PC-9 (cell line): ENCODE measurements at regions not wholly inside any gene's neighbourhood (a gene's known extent, or its start where the extent isn't known, plus 50 kb on each side); places are given as distances from the start of the nearest gene placed in this dataset.
A peak's percentile ranks its signal among the peaks of the same experiment; 100 is the strongest.

ENCODE experiments used
- BruUV-seq: library from RNA; stranded (reverse); fragments of 400-500 nt; replicated peaks from 2 replicates; lab custom pipeline; 2021; lab: Mats Ljungman, UMichigan
- CTCF ChIA-PET: fragments of 300-600 bp; sonication (Branson Sonifier 250); formaldehyde crosslinking; loops from one replicate; lab custom pipeline; 2022; ENCODE audit warnings: antibody characterized with exemption; lab: Charles Lee
- POLR2A ChIA-PET: fragments of 300-600 bp; sonication (Branson Sonifier 250); formaldehyde crosslinking; loops from one replicate; lab custom pipeline; 2022; ENCODE audit warnings: antibody characterized with exemption; ENCODE audit not compliant: unreplicated experiment; lab: Charles Lee
- DNase-seq, 2 experiments: peaks; one replicate each; pipeline versions ENCODE4 v3.0.0 to v3.0.0-alpha.2; 2015 to 2022; ENCODE audit warnings: mixed read lengths in 1 of 2
- H2AFZ ChIP-seq: fragments of 200-600 bp; sonication (generic); 2 replicates; pipeline ENCODE4 v1.8.1; 2017; ENCODE audit warnings: antibody characterized with exemption
- H3F3A ChIP-seq: fragments of 200-600 bp; sonication (generic); 2 replicates; pipeline ENCODE4 v1.8.1; 2017; ENCODE audit warnings: antibody characterized with exemption, mild to moderate bottlenecking, low read depth; ENCODE audit not compliant: insufficient read depth
- H3K27ac ChIP-seq: fragments of 200-600 bp; sonication (generic); 2 replicates; pipeline ENCODE4 v1.6.1; 2016; ENCODE audit warnings: mixed run types
- H3K27me3 ChIP-seq: fragments of 200-600 bp; sonication (generic); 2 replicates; pipeline ENCODE4 v1.6.1; 2016; ENCODE audit warnings: low read depth, mixed run types; ENCODE audit not compliant: insufficient read depth
- H3K36me3 ChIP-seq: fragments of 200-600 bp; sonication (generic); 2 replicates; pipeline ENCODE4 v1.6.1; 2016; ENCODE audit warnings: low read depth, mixed run types
- H3K4me1 ChIP-seq: fragments of 200-600 bp; sonication (generic); replicated peaks from 2 replicates; pipeline ENCODE4 v1.6.1; 2016; ENCODE audit warnings: mixed run types; ENCODE audit not compliant: insufficient read depth
- H3K4me2 ChIP-seq: fragments of 200-600 bp; sonication (generic); 2 replicates; pipeline ENCODE4 v1.6.1; 2017; ENCODE audit warnings: mixed run types
- H3K4me3 ChIP-seq: fragments of 200-600 bp; sonication (generic); 2 replicates; pipeline ENCODE4 v1.6.1; 2016; ENCODE audit warnings: mixed run types
- H3K79me2 ChIP-seq: fragments of 200-600 bp; sonication (generic); 2 replicates; pipeline ENCODE4 v1.6.1; 2017; ENCODE audit warnings: low read depth, mixed run types
- H3K9me2 ChIP-seq: fragments of 200-600 bp; sonication (generic); 2 replicates; pipeline ENCODE4 v1.8.1; 2017; ENCODE audit warnings: mild to moderate bottlenecking; ENCODE audit not compliant: insufficient read depth
- H3K9me3 ChIP-seq: fragments of 200-600 bp; sonication (generic); 2 replicates; pipeline ENCODE4 v1.8.1; 2016; ENCODE audit warnings: low read depth; ENCODE audit not compliant: insufficient read depth
- H4K20me1 ChIP-seq: fragments of 200-600 bp; sonication (generic); 2 replicates; pipeline ENCODE4 v1.8.1; 2017; ENCODE audit not compliant: insufficient read depth
- EZH2 ChIP-seq: fragments of 200-600 bp; sonication (generic); IDR thresholded peaks from 2 replicates; pipeline ENCODE4 v1.8.0; 2017; ENCODE audit warnings: antibody characterized with exemption, low read depth
- intact Hi-C: fragments of 100-400 bp; cut with micrococcal nuclease; formaldehyde crosslinking; loops from one replicate; pipeline ENCODE4 v1.10.0; 2022; ENCODE audit not compliant: unreplicated experiment
- TF ChIP-seq, protein P1 (sequence below): fragments of 200-600 bp; sonication (generic); conservative IDR thresholded peaks from 2 replicates; pipeline ENCODE4 v1.6.1; 2017; ENCODE audit warnings: mixed run types, antibody characterized with exemption, mild to moderate bottlenecking, moderate library complexity

DNA sequence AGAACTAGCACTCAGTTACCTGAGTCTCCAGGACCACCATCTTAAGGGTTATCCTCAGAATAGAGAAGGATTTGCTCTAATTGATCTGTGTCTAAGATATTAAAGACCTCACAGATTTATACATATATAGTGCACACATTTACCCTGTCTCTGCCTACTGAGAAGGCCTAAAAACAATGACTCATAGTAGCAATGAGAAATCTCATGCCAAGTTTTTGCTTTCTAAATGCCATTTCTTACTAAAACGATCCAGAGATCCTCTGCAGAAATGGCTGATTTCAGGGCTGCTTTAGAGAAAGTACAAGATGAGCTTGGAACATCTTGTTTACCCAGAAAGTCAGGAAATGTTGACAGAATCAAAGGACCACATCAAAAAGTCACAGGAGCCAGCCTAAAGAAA lies 79.1 kb upstream of the INPP4B start:
- no peak overlapping the region for H3K4me3 ChIP-seq
- no peaks in the 10 kb centered on the region for H3F3A ChIP-seq
- intact Hi-C loops, result no loop called here
- H3K9me3 ChIP-seq, result no peaks in the 10 kb centered on the region
- no peak overlapping the region for H3K4me2 ChIP-seq
- H3K9me2 ChIP-seq, result no peaks in the 10 kb centered on the region
- no TSS peak for BruUV-seq
- no peaks in the 10 kb centered on the region for H3K27me3 ChIP-seq
- ChIA-PET POLR2A (no interaction called here), CTCF (no interaction called here)
- H3K4me1 ChIP-seq, result no peaks in the 10 kb centered on the region
- TF ChIP-seq, protein P1, sequence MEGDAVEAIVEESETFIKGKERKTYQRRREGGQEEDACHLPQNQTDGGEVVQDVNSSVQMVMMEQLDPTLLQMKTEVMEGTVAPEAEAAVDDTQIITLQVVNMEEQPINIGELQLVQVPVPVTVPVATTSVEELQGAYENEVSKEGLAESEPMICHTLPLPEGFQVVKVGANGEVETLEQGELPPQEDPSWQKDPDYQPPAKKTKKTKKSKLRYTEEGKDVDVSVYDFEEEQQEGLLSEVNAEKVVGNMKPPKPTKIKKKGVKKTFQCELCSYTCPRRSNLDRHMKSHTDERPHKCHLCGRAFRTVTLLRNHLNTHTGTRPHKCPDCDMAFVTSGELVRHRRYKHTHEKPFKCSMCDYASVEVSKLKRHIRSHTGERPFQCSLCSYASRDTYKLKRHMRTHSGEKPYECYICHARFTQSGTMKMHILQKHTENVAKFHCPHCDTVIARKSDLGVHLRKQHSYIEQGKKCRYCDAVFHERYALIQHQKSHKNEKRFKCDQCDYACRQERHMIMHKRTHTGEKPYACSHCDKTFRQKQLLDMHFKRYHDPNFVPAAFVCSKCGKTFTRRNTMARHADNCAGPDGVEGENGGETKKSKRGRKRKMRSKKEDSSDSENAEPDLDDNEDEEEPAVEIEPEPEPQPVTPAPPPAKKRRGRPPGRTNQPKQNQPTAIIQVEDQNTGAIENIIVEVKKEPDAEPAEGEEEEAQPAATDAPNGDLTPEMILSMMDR, result no peak
- no peak for TF ChIP-seq EZH2
- no peak overlapping the region for H2AFZ ChIP-seq
- H3K79me2 ChIP-seq, result no peaks in the 10 kb centered on the region
- no peak for DNase-seq
- H4K20me1 ChIP-seq, result no peaks in the 10 kb centered on the region
- H3K27ac ChIP-seq, result no peak overlapping the region
- H3K36me3 ChIP-seq, result no peaks in the 10 kb centered on the region

DNA sequence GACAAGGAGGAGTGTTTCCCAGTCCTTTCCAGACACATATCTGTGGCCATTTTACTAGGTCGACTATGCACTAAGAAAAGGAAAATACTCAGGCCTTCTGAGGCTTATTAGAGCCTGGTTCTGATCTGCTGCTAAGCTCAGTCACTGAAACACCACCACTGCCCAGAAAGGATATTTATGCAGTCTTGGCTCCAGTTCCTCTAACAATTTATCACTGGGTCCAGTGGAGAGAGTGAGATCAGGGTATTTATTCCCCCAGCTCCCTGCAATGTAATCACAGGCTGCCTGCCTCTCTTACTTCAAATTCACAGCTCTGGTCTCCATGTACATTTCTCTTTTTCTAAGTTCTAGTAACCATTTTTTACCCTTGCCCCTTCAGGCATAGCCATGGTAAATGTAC lies 81.6 kb upstream of the INPP4B start:
- no peak overlapping the region for H3K27ac ChIP-seq
- H3K36me3 ChIP-seq, result no peaks in the 10 kb centered on the region
- POLR2A ChIA-PET, result no interaction called here
- no peaks in the 10 kb centered on the region for H3F3A ChIP-seq
- intact Hi-C loops, result no loop called here
- H3K9me2 ChIP-seq, result no peaks in the 10 kb centered on the region
- DNase-seq, result no peak
- no peak overlapping the region for H3K4me2 ChIP-seq
- no peak overlapping the region for H2AFZ ChIP-seq
- H4K20me1 ChIP-seq, result no peaks in the 10 kb centered on the region
- H3K9me3 ChIP-seq, result no peaks in the 10 kb centered on the region
- H3K79me2 ChIP-seq, result no peaks in the 10 kb centered on the region
- BruUV-seq, result no TSS peak
- H3K27me3 ChIP-seq, result no peaks in the 10 kb centered on the region
- H3K4me1 ChIP-seq, result no peaks in the 10 kb centered on the region
- CTCF ChIA-PET, result no interaction called here
- no peak overlapping the region for H3K4me3 ChIP-seq
- TF ChIP-seq EZH2, result no peak
- TF ChIP-seq, protein P1, result no peak

DNA sequence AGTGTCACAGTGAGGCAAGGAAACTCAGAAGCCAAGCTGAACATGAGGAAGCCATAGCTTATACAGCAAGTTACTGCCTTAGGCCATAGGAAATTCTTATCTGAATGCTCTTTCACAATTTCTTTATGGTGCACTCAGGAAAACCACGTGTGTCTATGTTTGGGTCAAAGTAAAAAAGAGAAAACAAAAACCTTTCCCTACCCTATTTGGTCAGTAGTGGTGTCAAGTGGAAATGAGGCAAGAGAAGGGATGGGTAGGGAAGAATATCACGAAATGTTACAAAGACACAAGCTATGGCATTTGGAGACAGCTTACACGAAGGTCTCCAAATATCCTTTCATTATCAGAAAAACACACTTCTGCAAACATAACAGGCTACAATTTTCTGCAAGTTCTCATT lies 83.4 kb upstream of the INPP4B start:
- no peaks in the 10 kb centered on the region for H3K79me2 ChIP-seq
- intact Hi-C loops, result no loop called here
- H3K9me2 ChIP-seq, result no peaks in the 10 kb centered on the region
- H4K20me1 ChIP-seq, result no peaks in the 10 kb centered on the region
- no peaks in the 10 kb centered on the region for H3K4me1 ChIP-seq
- H3K9me3 ChIP-seq, result no peaks in the 10 kb centered on the region
- H3F3A ChIP-seq, result no peaks in the 10 kb centered on the region
- no peak overlapping the region for H3K27ac ChIP-seq
- no peak for DNase-seq
- H3K4me3 ChIP-seq, result no peak overlapping the region
- BruUV-seq, result no TSS peak
- H3K36me3 ChIP-seq, result no peaks in the 10 kb centered on the region
- TF ChIP-seq, protein P1, result no peak
- TF ChIP-seq EZH2, result no peak
- no peak overlapping the region for H3K4me2 ChIP-seq
- ChIA-PET CTCF (no interaction called here), POLR2A (no interaction called here)
- peak overlapping the region; percentile 22; the same call in 1 of the 2 replicates for H2AFZ ChIP-seq
- H3K27me3 ChIP-seq, result no peaks in the 10 kb centered on the region
